Cardiac muscle cell (in vitro differentiated cells and primary cell): ENCODE measurements at regions not wholly inside any gene's neighbourhood (a gene's known extent, or its start where the extent isn't known, plus 50 kb on each side); places are given as distances from the start of the nearest gene placed in this dataset.
"Not testable (repeated sequence)": the region's sequence is repeated elsewhere in the genome, so short reads cannot be mapped to it uniquely, and the experiment has no call there.

Experiments used
- DNase-seq, 2 donors: peaks; one replicate each; pipeline versions ENCODE4 v3.0.0 to v3.0.0-alpha.2; 2010 to 2017; ENCODE audit warnings: low read depth in 1 of 2, low spot score in 1 of 2
- H3K27ac ChIP-seq: fragments of 200-600 bp; sonication (generic); 2 replicates; pipeline ENCODE4 v1.5.1; 2016
- H3K27me3 ChIP-seq: fragments of 200-600 bp; sonication (generic); 2 replicates; pipeline ENCODE4 v1.6.0; 2016; ENCODE audit warnings: control low read depth
- H3K36me3 ChIP-seq: fragments of 200-600 bp; sonication (generic); 2 replicates; pipeline ENCODE4 v1.5.1; 2016; ENCODE audit warnings: control low read depth
- H3K4me1 ChIP-seq: fragments of 200-600 bp; sonication (generic); 2 replicates; pipeline ENCODE4 v1.8.1; 2017; ENCODE audit warnings: low read depth, mild to moderate bottlenecking, mixed run types
- H3K4me3 ChIP-seq: fragments of 200-600 bp; sonication (generic); 2 replicates; pipeline ENCODE4 v1.5.1; 2016; ENCODE audit warnings: mild to moderate bottlenecking
- H3K9me3 ChIP-seq: fragments of 200-600 bp; sonication (generic); 2 replicates; pipeline ENCODE4 v1.5.1; 2017; ENCODE audit warnings: low read depth, mild to moderate bottlenecking, control low read depth
- CTCF ChIP-seq: IDR thresholded peaks from 2 replicates; pipeline ENCODE4 v1.5.1; 2012; ENCODE audit warnings: low read depth, mild to moderate bottlenecking, low read length

DNA sequence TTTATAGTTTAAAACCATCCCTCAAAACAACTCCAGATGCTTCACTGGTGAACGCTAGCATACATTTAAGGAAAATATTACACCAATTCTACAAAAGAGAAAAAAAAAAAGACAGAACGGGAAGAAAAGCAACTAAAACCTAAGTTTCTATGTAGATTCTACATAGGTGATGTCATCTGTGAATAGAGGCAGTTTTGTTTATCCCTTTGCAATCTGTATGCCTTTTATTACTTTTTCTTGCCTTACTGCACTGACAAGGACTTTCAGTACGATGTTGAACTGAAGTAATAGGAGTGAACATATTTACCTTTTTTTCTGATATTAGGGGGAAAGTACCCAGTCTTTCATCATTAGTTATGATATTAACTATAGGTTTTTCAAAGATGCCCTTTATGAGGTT lies 101.7 kb upstream of the HAO2 start:
- TF ChIP-seq CTCF = no peak
- Histone ChIP-seq H3K9me3 (no peaks in the 10 kb centered on the region), H3K4me3 (no peak overlapping the region), H3K36me3 (no peaks in the 10 kb centered on the region), H3K4me1 (no peaks in the 10 kb centered on the region), H3K27me3 (no peaks in the 10 kb centered on the region), H3K27ac (no peak overlapping the region)
- DNase-seq = no peak

GRCh38 chr1:119267288-119267687 lies 101.3 kb upstream of the HAO2 start:
- H3K4me1 ChIP-seq, H3K4me3 ChIP-seq, DNase-seq: not testable (repeated sequence)

GRCh38 chr1:119268879-119269278 lies 99.7 kb upstream of the HAO2 start:
- H3K4me3 ChIP-seq = no peak overlapping the region

More at GRCh38 chr1:119267288-119267687, 101.3 kb upstream of the HAO2 start:
- H3K27ac ChIP-seq, H3K36me3 ChIP-seq, H3K27me3 ChIP-seq, H3K9me3 ChIP-seq: not testable (repeated sequence)

DNA sequence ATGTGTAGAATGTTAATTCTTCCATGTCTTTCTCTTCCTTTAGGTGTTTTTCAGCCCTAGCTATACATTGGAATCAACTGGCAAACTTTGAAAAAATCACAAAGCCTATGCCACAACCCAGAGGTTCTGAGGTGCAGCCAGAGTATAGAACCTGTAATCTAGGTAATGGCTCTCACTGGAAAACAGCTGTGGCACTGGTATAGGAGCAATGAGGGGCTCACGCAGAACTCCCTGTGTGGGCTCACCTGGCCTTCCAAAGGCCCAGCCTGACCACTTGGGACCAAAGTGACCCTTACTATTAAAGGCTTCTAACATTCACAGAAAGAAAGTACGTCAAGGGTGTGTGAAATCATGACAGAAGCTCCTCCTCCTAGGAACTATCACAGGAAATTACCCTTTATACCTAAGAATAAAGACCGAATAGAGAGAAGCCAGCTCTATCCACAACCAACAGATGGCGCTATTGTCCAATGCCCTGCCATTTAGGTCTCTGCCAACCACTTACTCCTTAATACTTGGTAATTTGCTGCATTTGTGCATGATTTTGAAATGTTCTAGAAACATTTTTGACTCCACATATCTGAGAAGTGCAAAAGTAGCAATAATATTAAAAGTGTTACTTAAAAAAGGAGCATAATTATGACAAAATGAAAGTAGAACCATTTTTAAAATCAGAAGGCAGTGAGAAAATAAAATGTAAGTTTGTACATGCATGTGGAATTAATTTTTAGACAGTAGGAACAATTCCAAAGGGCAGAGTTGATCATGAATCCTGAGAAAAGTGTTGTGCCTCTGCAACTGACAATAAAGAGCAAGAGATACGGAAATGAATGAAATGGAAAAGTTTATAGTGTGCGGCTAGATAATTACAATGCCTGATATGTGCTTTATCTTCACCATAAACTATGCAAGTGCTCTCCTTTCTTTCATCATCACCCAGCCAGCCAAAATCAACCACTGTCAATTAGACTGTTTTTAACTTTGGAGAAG lies 93.1 kb upstream of the HAO2 start:
- Histone ChIP-seq H3K36me3 (no peaks in the 10 kb centered on the region), H3K27ac (no peak overlapping the region), H3K27me3 (peaks cover 16% of the 10 kb centered on the region), H3K4me3 (no peak overlapping the region), H3K4me1 (no peaks in the 10 kb centered on the region), H3K9me3 (no peaks in the 10 kb centered on the region)
- peak; percentile 76 to 82 for DNase-seq
- TF ChIP-seq CTCF = peak; percentile 95

More at GRCh38 chr1:119268879-119269278, 99.7 kb upstream of the HAO2 start:
- no peak for TF ChIP-seq CTCF
- H3K27ac ChIP-seq = no peak overlapping the region
- H3K9me3 ChIP-seq = no peaks in the 10 kb centered on the region
- H3K27me3 ChIP-seq = peaks cover 8% of the 10 kb centered on the region
- no peaks in the 10 kb centered on the region for H3K36me3 ChIP-seq
- DNase-seq = no peak
- H3K4me1 ChIP-seq = no peaks in the 10 kb centered on the region

- peak in 1 of 2 donors; percentile 42 for DNase-seq
- H3K4me1 ChIP-seq = no peaks in the 10 kb centered on the region
- H3K9me3 ChIP-seq = no peaks in the 10 kb centered on the region
- H3K27me3 ChIP-seq = peaks cover 16% of the 10 kb centered on the region
- no peak for TF ChIP-seq CTCF
- no peaks in the 10 kb centered on the region for H3K36me3 ChIP-seq
- H3K27ac ChIP-seq = no peak overlapping the region
- H3K4me3 ChIP-seq = no peak overlapping the region
These were observed 92.0 kb upstream of the HAO2 start for GRCh38 chr1:119276558-119276957.
